ENCODE measurements at regions not wholly inside any gene's neighbourhood (a gene's known extent, or its start where the extent isn't known, plus 50 kb on each side); places are given as distances from the start of the nearest gene placed in this dataset.
A peak's percentile ranks its signal among the peaks of the same experiment; 100 is the strongest.

- no peak for DNase-seq (ENCODE audit: low read depth in 2 of 2)
These were observed 196.1 kb downstream of the ANAPC1 start for GRCh38 chr2:111687911-111688310.

- DNase-seq (ENCODE audit: low read depth in 2 of 2), result no peak
These were observed 195.5 kb downstream of the ANAPC1 start for GRCh38 chr2:111688482-111688881.

GRCh38 chr2:111689174-111689573 lies 194.8 kb downstream of the ANAPC1 start:
- DNase-seq (ENCODE audit: low read depth in 2 of 2), result no peak

- no peak for DNase-seq (ENCODE audit: low read depth in 2 of 2)
These were observed 194.1 kb downstream of the ANAPC1 start for GRCh38 chr2:111689941-111690340.

GRCh38 chr2:111691164-111691875 lies 192.7 kb downstream of the ANAPC1 start:
- DNase-seq (ENCODE audit: low read depth in 2 of 2), result no peak

- DNase-seq (ENCODE audit: low read depth in 2 of 2), result no peak
These were observed 191.7 kb downstream of the ANAPC1 start for GRCh38 chr2:111692311-111692710.

GRCh38 chr2:111694700-111695101 lies 189.3 kb downstream of the ANAPC1 start:
- DNase-seq (ENCODE audit: low read depth in 2 of 2), result no peak

- no peak for DNase-seq (ENCODE audit: low read depth in 2 of 2)
These were observed 188.5 kb downstream of the ANAPC1 start for GRCh38 chr2:111695441-111696007.

- DNase-seq (ENCODE audit: low read depth in 2 of 2), result no peak
These were observed 187.8 kb downstream of the ANAPC1 start for GRCh38 chr2:111696226-111696625.

GRCh38 chr2:111697560-111697959 lies 186.4 kb downstream of the ANAPC1 start:
- DNase-seq (ENCODE audit: low read depth in 2 of 2), result no peak

GRCh38 chr2:111698089-111698488 lies 185.9 kb downstream of the ANAPC1 start:
- DNase-seq (ENCODE audit: low read depth in 2 of 2), result no peak

GRCh38 chr2:111698743-111699554 lies 185.0 kb downstream of the ANAPC1 start:
- peak; percentile 32 to 51 for DNase-seq (ENCODE audit: low read depth in 2 of 2)

- DNase-seq (ENCODE audit: low read depth in 2 of 2), result no peak
These were observed 182.7 kb downstream of the ANAPC1 start for GRCh38 chr2:111701266-111701665.

- DNase-seq (ENCODE audit: low read depth in 2 of 2), result no peak
These were observed 182.2 kb downstream of the ANAPC1 start for GRCh38 chr2:111701798-111702118.

GRCh38 chr2:111702119-111702803 lies 181.7 kb downstream of the ANAPC1 start:
- DNase-seq (ENCODE audit: low read depth in 2 of 2), result peak in 1 of 2 donors; percentile 20

GRCh38 chr2:111702804-111703196 lies 181.2 kb downstream of the ANAPC1 start:
- no peak for DNase-seq (ENCODE audit: low read depth in 2 of 2)

GRCh38 chr2:111703759-111704158 lies 180.2 kb downstream of the ANAPC1 start:
- DNase-seq (ENCODE audit: low read depth in 2 of 2), result no peak

GRCh38 chr2:111704246-111704645 lies 179.7 kb downstream of the ANAPC1 start:
- no peak for DNase-seq (ENCODE audit: low read depth in 2 of 2)

- no peak for DNase-seq (ENCODE audit: low read depth in 2 of 2)
These were observed 178.8 kb downstream of the ANAPC1 start for GRCh38 chr2:111705239-111705638.

- no peak for DNase-seq (ENCODE audit: low read depth in 2 of 2)
These were observed 178.2 kb downstream of the ANAPC1 start for GRCh38 chr2:111705711-111706336.

- DNase-seq (ENCODE audit: low read depth in 2 of 2), result no peak
These were observed 177.5 kb downstream of the ANAPC1 start for GRCh38 chr2:111706481-111707001.

GRCh38 chr2:111707700-111708099 lies 176.3 kb downstream of the ANAPC1 start:
- DNase-seq (ENCODE audit: low read depth in 2 of 2), result no peak
